SK-N-SH treated with all-trans-retinoic acid at 6 μM for 48 hours (cell line): ENCODE measurements at regions not wholly inside any gene's neighbourhood (a gene's known extent, or its start where the extent isn't known, plus 50 kb on each side); places are given as distances from the start of the nearest gene placed in this dataset.

Experiments
- ATAC-seq: fragments of 200-7000 bp; cut with Tn5 transposase; 3 replicates; pipeline ENCODE4 v1.9.1; 2020; ENCODE audit warnings: mild to moderate bottlenecking, moderate library complexity
- ARNTL ChIP-seq: fragments of 450-650 bp; formaldehyde crosslinking; IDR thresholded peaks from 2 replicates; pipeline ENCODE4 v1.5.0; 2020; ENCODE audit warnings: low read depth, mild to moderate bottlenecking, moderate library complexity, borderline replicate concordance
- BACH2 ChIP-seq: fragments of 250-450 bp; sonication (Bioruptor Pico); IDR thresholded peaks from 2 replicates; pipeline ENCODE4 v1.9.0; 2021; ENCODE audit warnings: mild to moderate bottlenecking, borderline replicate concordance
- CSRNP3 ChIP-seq: fragments of 250-450 bp; sonication (Bioruptor Pico); IDR thresholded peaks from 2 replicates; pipeline ENCODE4 v1.5.1; 2021; ENCODE audit warnings: mild to moderate bottlenecking, moderate library complexity
- ESRRG ChIP-seq: fragments of 250-450 bp; sonication (Bioruptor Pico); IDR thresholded peaks from 2 replicates; pipeline ENCODE4 v1.6.1; 2021; ENCODE audit warnings: mild to moderate bottlenecking
- ISL1 ChIP-seq: fragments of 250-450 bp; sonication (Bioruptor Pico); IDR thresholded peaks from 2 replicates; pipeline ENCODE4 v2.1.2; 2022; ENCODE audit warnings: mild to moderate bottlenecking, moderate library complexity
- OSR1 ChIP-seq: fragments of 250-450 bp; sonication (Bioruptor Pico); IDR thresholded peaks from 2 replicates; pipeline ENCODE4 v1.8.0; 2022; ENCODE audit warnings: moderate library complexity, mild to moderate bottlenecking, inconsistent platforms
- POU6F1 ChIP-seq: fragments of 250-450 bp; sonication (Bioruptor Pico); IDR thresholded peaks from 2 replicates; pipeline ENCODE4 v1.8.0; 2021; ENCODE audit warnings: low read depth, mild to moderate bottlenecking, moderate library complexity, borderline replicate concordance
- PPARA ChIP-seq: fragments of 250-450 bp; sonication (Bioruptor Pico); IDR thresholded peaks from 2 replicates; pipeline ENCODE4 v1.5.0; 2020; ENCODE audit warnings: mild to moderate bottlenecking, borderline replicate concordance
- RARB ChIP-seq: fragments of 250-450 bp; sonication (Bioruptor Pico); IDR thresholded peaks from 2 replicates; pipeline ENCODE4 v1.8.0; 2021; ENCODE audit warnings: mild to moderate bottlenecking, moderate library complexity
- SNAI2 ChIP-seq: fragments of 250-450 bp; sonication (Bioruptor Pico); IDR thresholded peaks from 2 replicates; pipeline ENCODE4 v1.5.0; 2020; ENCODE audit warnings: mild to moderate bottlenecking, moderate library complexity
- TOX ChIP-seq: fragments of 250-450 bp; sonication (Bioruptor Pico); IDR thresholded peaks from 2 replicates; pipeline ENCODE4 v1.8.0; 2021; ENCODE audit warnings: mild to moderate bottlenecking, moderate library complexity, borderline replicate concordance
- ZC3H10 ChIP-seq: fragments of 250-450 bp; sonication (Bioruptor Pico); IDR thresholded peaks from 2 replicates; pipeline ENCODE4 v1.5.1; 2021; ENCODE audit warnings: mild to moderate bottlenecking, moderate library complexity
- ZFP3 ChIP-seq: fragments of 250-450 bp; sonication (Bioruptor Pico); IDR thresholded peaks from 2 replicates; pipeline ENCODE4 v1.5.0; 2020; ENCODE audit warnings: mild to moderate bottlenecking, moderate library complexity
- ZFP30 ChIP-seq: fragments of 450-650 bp; formaldehyde crosslinking; IDR thresholded peaks from 2 replicates; pipeline ENCODE4 v1.5.0; 2022; ENCODE audit warnings: mild to moderate bottlenecking, moderate library complexity
- ZNF565 ChIP-seq: fragments of 450-650 bp; formaldehyde crosslinking; conservative IDR thresholded peaks from 2 replicates; pipeline ENCODE4 v1.5.0; 2020; ENCODE audit warnings: low read depth, mild to moderate bottlenecking, moderate library complexity
- ZNF8 ChIP-seq: fragments of 450-650 bp; formaldehyde crosslinking; IDR thresholded peaks from 2 replicates; pipeline ENCODE4 v1.5.0; 2020; ENCODE audit warnings: mild to moderate bottlenecking, moderate library complexity
- TF ChIP-seq, protein P1 (sequence below): fragments of 250-450 bp; sonication (Bioruptor Pico); IDR thresholded peaks from 2 replicates; pipeline ENCODE4 v1.8.0; 2020; ENCODE audit warnings: mild to moderate bottlenecking, moderate library complexity, borderline replicate concordance
- TF ChIP-seq, protein P2 (sequence below): fragments of 250-450 bp; sonication (Bioruptor Pico); IDR thresholded peaks from 2 replicates; pipeline ENCODE4 v1.5.0; 2020; ENCODE audit warnings: mild to moderate bottlenecking, moderate library complexity

GRCh38 chr2:128626760-128627511 lies 308.3 kb upstream of the HS6ST1 start:
- no peak for ATAC-seq

GRCh38 chr2:128628206-128628605 lies 309.5 kb upstream of the HS6ST1 start:
- no peak for ATAC-seq
- TF ChIP-seq SNAI2 (no peak), TOX (CRISPR knock-in tag) (no peak), ZC3H10 (CRISPR knock-in tag) (no peak), ZFP30 (CRISPR knock-in tag) (no peak), POU6F1 (no peak), CSRNP3 (CRISPR knock-in tag) (no peak), ESRRG (CRISPR knock-in tag) (no peak), ZFP3 (CRISPR knock-in tag) (no peak), BACH2 (CRISPR knock-in tag) (no peak), ZNF565 (CRISPR knock-in tag) (no peak)
- TF ChIP-seq, protein P1, sequence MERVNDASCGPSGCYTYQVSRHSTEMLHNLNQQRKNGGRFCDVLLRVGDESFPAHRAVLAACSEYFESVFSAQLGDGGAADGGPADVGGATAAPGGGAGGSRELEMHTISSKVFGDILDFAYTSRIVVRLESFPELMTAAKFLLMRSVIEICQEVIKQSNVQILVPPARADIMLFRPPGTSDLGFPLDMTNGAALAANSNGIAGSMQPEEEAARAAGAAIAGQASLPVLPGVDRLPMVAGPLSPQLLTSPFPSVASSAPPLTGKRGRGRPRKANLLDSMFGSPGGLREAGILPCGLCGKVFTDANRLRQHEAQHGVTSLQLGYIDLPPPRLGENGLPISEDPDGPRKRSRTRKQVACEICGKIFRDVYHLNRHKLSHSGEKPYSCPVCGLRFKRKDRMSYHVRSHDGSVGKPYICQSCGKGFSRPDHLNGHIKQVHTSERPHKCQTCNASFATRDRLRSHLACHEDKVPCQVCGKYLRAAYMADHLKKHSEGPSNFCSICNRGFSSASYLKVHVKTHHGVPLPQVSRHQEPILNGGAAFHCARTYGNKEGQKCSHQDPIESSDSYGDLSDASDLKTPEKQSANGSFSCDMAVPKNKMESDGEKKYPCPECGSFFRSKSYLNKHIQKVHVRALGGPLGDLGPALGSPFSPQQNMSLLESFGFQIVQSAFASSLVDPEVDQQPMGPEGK (CRISPR knock-in tag): no peak
- TF ChIP-seq, all 23 proteins: peak for 0

More at GRCh38 chr2:128626760-128627511, 308.3 kb upstream of the HS6ST1 start:
- TF ChIP-seq ZC3H10 (CRISPR knock-in tag): no peak

GRCh38 chr2:128628996-128629395 lies 310.3 kb upstream of the HS6ST1 start:
- TF ChIP-seq ARNTL (CRISPR knock-in tag) (no peak), SNAI2 (no peak)
- TF ChIP-seq, protein P2, sequence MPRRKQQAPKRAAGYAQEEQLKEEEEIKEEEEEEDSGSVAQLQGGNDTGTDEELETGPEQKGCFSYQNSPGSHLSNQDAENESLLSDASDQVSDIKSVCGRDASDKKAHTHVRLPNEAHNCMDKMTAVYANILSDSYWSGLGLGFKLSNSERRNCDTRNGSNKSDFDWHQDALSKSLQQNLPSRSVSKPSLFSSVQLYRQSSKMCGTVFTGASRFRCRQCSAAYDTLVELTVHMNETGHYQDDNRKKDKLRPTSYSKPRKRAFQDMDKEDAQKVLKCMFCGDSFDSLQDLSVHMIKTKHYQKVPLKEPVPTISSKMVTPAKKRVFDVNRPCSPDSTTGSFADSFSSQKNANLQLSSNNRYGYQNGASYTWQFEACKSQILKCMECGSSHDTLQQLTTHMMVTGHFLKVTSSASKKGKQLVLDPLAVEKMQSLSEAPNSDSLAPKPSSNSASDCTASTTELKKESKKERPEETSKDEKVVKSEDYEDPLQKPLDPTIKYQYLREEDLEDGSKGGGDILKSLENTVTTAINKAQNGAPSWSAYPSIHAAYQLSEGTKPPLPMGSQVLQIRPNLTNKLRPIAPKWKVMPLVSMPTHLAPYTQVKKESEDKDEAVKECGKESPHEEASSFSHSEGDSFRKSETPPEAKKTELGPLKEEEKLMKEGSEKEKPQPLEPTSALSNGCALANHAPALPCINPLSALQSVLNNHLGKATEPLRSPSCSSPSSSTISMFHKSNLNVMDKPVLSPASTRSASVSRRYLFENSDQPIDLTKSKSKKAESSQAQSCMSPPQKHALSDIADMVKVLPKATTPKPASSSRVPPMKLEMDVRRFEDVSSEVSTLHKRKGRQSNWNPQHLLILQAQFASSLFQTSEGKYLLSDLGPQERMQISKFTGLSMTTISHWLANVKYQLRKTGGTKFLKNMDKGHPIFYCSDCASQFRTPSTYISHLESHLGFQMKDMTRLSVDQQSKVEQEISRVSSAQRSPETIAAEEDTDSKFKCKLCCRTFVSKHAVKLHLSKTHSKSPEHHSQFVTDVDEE (CRISPR knock-in tag): no peak
- ATAC-seq: no peak

- TF ChIP-seq ISL1 (CRISPR knock-in tag): no peak
- no peak for TF ChIP-seq OSR1 (CRISPR knock-in tag)
- TF ChIP-seq BACH2 (CRISPR knock-in tag): no peak
- no peak for TF ChIP-seq RARB (CRISPR knock-in tag)
- TF ChIP-seq, protein P2 (CRISPR knock-in tag): no peak
- TF ChIP-seq ZNF8 (CRISPR knock-in tag): no peak
- no peak for TF ChIP-seq ZFP3 (CRISPR knock-in tag)
- TF ChIP-seq POU6F1: no peak
- TF ChIP-seq TOX (CRISPR knock-in tag): no peak
- TF ChIP-seq PPARA: no peak
- no peak for TF ChIP-seq ARNTL (CRISPR knock-in tag)
- TF ChIP-seq, all 23 proteins: peak for 0
- ATAC-seq: no peak
Observed at GRCh38 chr2:128630974-128631697, 312.5 kb upstream of the HS6ST1 start.
